ENCODE measurements at regions not wholly inside any gene's neighbourhood (a gene's known extent, or its start where the extent isn't known, plus 50 kb on each side); places are given as distances from the start of the nearest gene placed in this dataset.
"Not testable (repeated sequence)": the region's sequence is repeated elsewhere in the genome, so short reads cannot be mapped to it uniquely, and the experiment has no call there.

DNA sequence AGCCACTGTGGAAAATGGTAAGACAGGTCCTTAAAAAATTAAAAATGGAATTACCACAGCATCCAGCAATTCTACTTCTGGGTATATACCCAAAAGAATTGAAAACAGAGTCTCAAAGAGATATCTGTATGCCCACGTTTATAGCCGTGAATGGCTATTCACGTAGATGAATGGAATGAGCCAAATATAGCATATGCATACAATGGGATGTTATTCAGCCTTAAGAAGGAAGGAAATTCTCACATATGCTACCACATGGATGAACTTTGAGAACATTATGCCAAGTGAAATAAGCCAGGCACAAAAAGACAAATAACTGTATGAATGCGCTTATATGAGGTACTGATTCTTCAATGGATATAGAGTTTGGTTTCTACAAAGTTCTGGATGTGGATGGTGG is 134.5 kb upstream of the KCNE2 start:
- no peaks in the 10 kb centered on the region; the same call in 1 of the 2 replicates for H3K9me3 ChIP-seq (ENCODE audit: control insufficient read depth, insufficient read depth, low read length)
- H3K4me1 ChIP-seq (ENCODE audit: insufficient read depth, low read length), result no peaks in the 10 kb centered on the region
- no peak overlapping the region for H3K9ac ChIP-seq (ENCODE audit: low read depth, low read length)
- H3K36me3 ChIP-seq (ENCODE audit: insufficient read depth, low read length), result no peaks in the 10 kb centered on the region

DNA sequence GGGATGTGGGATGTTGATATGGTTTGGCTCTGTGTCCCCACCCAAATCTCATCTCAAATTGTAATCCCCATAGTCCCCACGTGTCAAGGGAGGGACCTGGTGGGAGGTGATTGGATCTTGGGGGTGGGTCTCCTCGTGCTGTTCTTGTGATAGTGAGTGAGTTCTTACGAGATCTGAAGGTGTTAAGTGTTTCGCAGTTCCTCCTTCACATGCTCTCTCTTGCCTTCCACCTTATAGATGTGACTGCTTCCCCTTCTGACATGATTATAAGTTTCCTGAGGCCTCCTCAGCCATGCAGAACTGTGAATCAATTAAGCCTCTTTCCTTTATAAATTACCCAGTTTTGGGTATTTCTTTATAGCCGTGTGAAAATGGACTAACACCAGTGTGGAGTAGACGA is 130.1 kb upstream of the KCNE2 start:
- H3K9me3 ChIP-seq (ENCODE audit: control insufficient read depth, insufficient read depth, low read length); H3K36me3 ChIP-seq (ENCODE audit: insufficient read depth, low read length); H3K4me1 ChIP-seq (ENCODE audit: insufficient read depth, low read length); H3K9ac ChIP-seq (ENCODE audit: low read depth, low read length): not testable (repeated sequence)

DNA sequence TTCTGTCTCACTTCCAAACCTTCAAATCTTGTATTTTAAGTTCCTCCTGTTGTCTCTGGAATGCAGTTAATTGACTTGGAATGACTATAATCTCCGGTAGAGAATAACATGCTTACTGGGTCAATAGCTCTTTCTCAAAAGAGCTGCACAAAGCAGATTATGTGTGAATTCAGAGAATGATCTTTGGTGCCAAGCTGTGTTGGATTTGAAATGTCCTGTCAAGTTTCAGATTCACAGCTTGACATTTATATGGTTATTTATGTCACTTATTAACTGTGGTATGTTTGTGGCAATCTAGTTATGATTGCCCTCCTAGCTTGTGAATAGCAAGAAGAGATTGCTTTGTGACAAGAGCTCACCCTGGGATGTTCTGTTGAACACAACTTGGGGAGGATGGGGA is 128.3 kb upstream of the KCNE2 start:
- no peaks in the 10 kb centered on the region for H3K36me3 ChIP-seq (ENCODE audit: insufficient read depth, low read length)
- H3K9ac ChIP-seq (ENCODE audit: low read depth, low read length), result no peak overlapping the region
- H3K4me1 ChIP-seq (ENCODE audit: insufficient read depth, low read length), result no peaks in the 10 kb centered on the region
- no peaks in the 10 kb centered on the region for H3K9me3 ChIP-seq (ENCODE audit: control insufficient read depth, insufficient read depth, low read length)

DNA sequence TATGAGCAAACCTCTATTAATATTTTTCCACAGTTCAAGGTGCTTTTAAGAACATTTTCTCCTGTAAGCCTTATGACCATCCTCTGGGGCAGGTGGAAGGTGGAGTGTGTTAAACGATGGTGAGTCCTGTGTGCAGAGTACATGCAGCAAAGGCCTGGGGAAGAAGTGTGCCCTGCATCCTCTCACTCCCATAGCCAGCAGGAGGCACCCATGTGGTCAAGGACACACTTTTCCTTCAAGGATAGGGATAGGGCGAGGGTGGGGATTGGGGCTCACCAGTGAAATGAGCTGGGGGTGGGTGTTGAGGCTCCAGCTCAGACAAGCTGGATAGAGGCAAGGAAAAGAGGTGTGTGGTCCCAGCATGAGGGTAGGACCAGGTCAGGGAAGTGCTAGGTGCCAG is 120.8 kb upstream of the KCNE2 start:
- no peaks in the 10 kb centered on the region for H3K36me3 ChIP-seq (ENCODE audit: insufficient read depth, low read length)
- no peaks in the 10 kb centered on the region for H3K4me1 ChIP-seq (ENCODE audit: insufficient read depth, low read length)
- no peaks in the 10 kb centered on the region for H3K9me3 ChIP-seq (ENCODE audit: control insufficient read depth, insufficient read depth, low read length)
- H3K9ac ChIP-seq (ENCODE audit: low read depth, low read length), result no peak overlapping the region

DNA sequence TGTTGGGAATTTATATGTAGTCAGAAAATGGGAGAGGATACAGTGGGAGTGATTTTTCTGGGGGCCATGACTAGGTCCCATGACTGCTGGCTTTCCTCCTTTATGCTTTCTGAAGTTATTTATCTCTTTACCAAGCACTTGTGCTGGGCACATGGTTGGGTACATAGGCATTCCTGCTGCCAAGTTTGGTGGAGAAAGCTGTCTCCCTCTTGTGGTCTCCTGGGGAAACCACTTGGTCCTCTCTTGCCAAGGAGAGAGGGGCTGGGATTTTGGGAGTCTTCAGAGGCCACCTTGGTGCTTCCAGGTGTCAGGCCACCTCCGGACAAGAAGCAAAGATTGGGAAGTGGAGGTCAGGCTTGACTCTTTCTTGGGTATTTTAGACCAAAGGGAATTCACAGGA is 120.2 kb upstream of the KCNE2 start:
- Histone ChIP-seq H3K9me3 (ENCODE audit: control insufficient read depth, insufficient read depth, low read length) (no peaks in the 10 kb centered on the region), H3K9ac (ENCODE audit: low read depth, low read length) (no peak overlapping the region), H3K36me3 (ENCODE audit: insufficient read depth, low read length) (no peaks in the 10 kb centered on the region), H3K4me1 (ENCODE audit: insufficient read depth, low read length) (no peaks in the 10 kb centered on the region)

DNA sequence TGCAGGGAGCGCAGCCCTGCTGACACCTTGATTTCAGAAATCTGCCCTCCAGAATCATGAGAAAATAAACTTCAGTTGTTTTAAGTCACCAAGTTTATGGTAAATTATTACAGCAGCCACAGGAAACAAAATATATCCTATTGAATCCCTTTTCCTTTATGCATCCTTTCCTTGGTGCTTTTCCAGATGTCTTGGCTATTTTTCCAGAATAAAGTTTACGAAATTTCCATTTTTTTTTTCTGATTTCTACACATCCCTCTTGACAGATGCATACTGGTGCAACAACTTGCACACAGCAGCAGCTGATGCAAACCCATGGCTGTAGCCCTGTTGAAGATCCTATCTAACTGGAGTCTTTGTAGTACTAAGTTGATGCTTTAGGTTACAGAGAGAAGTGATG is 111.1 kb upstream of the KCNE2 start:
- H3K9me3 ChIP-seq (ENCODE audit: control insufficient read depth, insufficient read depth, low read length), result peaks cover 8% of the 10 kb centered on the region; the same call in 1 of the 2 replicates

DNA sequence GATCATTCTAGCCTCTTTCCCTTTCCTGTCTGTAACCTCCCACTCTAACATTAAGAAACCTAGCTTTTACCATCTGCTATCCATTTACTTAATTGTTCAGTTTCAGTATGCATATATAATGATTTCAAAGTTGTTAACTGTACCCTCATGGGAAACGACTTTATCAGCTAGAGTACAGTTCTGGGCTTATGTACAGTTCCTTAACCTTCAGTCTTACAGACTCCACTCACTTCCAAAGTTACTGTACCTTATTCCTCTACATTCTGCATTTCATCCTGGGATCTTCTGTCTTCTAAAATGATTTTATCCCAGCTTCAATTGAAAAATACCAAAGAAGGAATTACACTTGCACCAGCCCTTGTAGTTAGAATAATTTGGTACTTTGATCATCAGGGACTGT is 108.7 kb upstream of the KCNE2 start:
- no peaks in the 10 kb centered on the region for H3K36me3 ChIP-seq (ENCODE audit: insufficient read depth, low read length)
- no peaks in the 10 kb centered on the region for H3K4me1 ChIP-seq (ENCODE audit: insufficient read depth, low read length)
- peaks cover 8% of the 10 kb centered on the region; the same call in 1 of the 2 replicates for H3K9me3 ChIP-seq (ENCODE audit: control insufficient read depth, insufficient read depth, low read length)
- no peak overlapping the region for H3K9ac ChIP-seq (ENCODE audit: low read depth, low read length)

More for the DNA sequence above, 111.1 kb upstream of the KCNE2 start:
- H3K4me1 ChIP-seq (ENCODE audit: insufficient read depth, low read length), result no peaks in the 10 kb centered on the region
- no peak overlapping the region for H3K9ac ChIP-seq (ENCODE audit: low read depth, low read length)
- no peaks in the 10 kb centered on the region for H3K36me3 ChIP-seq (ENCODE audit: insufficient read depth, low read length)

DNA sequence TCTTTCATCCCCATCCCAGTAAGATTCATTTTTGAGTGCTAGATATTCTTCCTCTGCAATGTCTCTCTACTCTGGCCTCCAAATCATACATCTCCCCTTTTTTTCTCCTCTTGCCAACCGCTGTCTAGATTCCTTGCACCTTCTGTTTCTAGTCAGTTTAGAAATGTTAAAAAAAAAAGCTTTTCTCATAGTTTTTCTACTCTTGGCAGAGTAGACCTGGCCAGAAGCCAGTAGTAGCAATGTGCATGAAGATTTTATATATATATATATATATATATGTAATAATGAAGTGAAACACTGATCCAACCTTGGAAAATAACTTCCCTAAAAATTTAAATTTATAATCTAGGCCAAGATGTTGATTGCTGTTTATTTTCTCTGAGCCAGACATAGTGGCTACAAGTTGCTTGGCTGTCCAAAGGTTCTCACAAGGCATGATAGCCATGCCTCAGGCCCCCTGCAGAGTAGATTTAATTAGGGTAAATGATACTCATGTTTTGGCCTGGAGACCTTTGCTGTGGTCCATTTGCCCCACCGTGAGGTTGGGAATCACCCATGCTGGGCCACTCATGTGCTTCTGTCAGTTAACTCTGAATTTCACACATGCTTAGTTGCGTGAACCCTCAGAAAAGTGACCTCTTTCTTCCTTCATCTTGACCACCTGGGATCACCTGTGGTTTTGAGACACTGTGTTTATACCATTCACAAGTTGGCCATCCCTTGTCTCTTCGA is 103.4 kb upstream of the KCNE2 start:
- H3K9ac ChIP-seq (ENCODE audit: low read depth, low read length), result no peak overlapping the region
- H3K4me1 ChIP-seq (ENCODE audit: insufficient read depth, low read length), result no peaks in the 10 kb centered on the region
- H3K36me3 ChIP-seq (ENCODE audit: insufficient read depth, low read length), result no peaks in the 10 kb centered on the region; the same call in 1 of the 2 replicates
- 0 out of 2 replicates have a peak, but pooled peaks cover 1% of the 10 kb centered on the region for H3K9me3 ChIP-seq (ENCODE audit: control insufficient read depth, insufficient read depth, low read length)

DNA sequence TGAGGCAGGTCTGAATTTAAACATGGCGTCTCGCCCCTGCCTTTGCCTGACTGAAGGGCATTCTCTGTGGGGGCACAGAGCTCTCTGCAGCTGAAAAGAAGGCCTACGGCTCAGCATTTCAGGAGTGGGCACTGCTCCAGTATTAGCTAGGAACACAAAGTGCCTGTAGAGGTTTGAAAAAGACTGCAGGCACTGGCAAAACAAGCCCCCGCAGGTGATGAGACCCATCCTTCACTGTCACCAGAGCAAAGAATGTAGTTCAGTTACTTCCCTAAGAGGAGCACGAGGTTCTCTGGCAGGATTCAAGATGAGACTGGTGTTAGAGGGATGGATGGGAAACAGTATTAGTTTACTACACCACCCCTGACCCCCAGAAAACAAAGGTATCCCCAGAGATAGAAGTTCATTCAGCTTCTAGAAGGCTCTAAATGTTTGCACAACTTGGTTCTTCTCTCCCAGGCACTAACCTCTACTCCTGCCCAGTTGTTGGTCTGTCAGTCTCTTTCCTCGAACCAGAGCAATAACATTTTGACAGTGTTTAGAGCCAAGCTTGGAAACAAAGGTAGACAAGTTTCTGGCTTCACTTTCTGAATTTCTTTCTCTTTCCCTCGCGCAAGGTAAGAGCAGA is 101.9 kb upstream of the KCNE2 start:
- Histone ChIP-seq H3K36me3 (ENCODE audit: insufficient read depth, low read length) (no peaks in the 10 kb centered on the region; the same call in 1 of the 2 replicates), H3K9me3 (ENCODE audit: control insufficient read depth, insufficient read depth, low read length) (no peaks in the 10 kb centered on the region), H3K4me1 (ENCODE audit: insufficient read depth, low read length) (no peaks in the 10 kb centered on the region), H3K9ac (ENCODE audit: low read depth, low read length) (no peak overlapping the region)

DNA sequence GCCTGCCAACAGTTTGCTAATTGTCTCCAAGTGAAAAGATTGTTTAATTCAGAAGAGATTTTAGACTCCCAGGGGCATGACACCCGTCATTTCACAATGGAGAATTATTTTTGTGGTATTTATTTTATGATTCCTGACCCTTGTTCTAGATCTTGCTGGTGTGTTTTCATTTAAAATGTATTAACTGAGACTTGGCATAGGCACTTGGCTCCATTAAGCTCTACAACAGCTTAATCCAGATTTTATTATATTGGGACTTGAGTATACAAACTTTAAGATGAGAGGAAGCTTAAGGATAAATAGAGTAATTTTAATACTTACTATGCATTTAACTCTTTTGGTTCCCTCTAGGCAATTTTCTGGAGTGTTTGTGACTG is 101.3 kb upstream of the KCNE2 start:
- Histone ChIP-seq H3K4me1 (ENCODE audit: insufficient read depth, low read length) (no peaks in the 10 kb centered on the region), H3K9me3 (ENCODE audit: control insufficient read depth, insufficient read depth, low read length) (no peaks in the 10 kb centered on the region), H3K36me3 (ENCODE audit: insufficient read depth, low read length) (no peaks in the 10 kb centered on the region; the same call in 1 of the 2 replicates), H3K9ac (ENCODE audit: low read depth, low read length) (no peak overlapping the region)

DNA sequence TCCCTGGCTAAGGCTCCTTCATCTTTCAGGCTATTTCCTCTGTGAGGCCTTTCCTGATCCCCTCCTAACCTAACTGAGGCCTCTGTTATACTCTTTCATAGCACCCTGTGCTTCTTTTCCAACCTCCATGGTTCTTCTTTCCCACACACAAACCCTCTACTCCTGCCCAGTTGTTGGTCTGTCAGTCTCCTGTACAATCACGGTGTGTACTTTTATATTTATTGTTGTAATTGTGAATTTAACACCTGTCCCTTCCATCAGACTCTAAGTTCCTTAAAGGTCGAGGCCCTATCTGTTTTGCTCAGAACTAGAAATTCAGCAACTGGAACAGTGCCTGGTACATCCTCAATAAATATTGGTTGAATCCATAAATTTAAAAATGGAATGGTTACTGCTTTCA is 100.2 kb upstream of the KCNE2 start:
- Histone ChIP-seq H3K36me3 (ENCODE audit: insufficient read depth, low read length) (no peaks in the 10 kb centered on the region; the same call in 1 of the 2 replicates), H3K4me1 (ENCODE audit: insufficient read depth, low read length) (no peaks in the 10 kb centered on the region), H3K9ac (ENCODE audit: low read depth, low read length) (no peak overlapping the region), H3K9me3 (ENCODE audit: control insufficient read depth, insufficient read depth, low read length) (no peaks in the 10 kb centered on the region)

DNA sequence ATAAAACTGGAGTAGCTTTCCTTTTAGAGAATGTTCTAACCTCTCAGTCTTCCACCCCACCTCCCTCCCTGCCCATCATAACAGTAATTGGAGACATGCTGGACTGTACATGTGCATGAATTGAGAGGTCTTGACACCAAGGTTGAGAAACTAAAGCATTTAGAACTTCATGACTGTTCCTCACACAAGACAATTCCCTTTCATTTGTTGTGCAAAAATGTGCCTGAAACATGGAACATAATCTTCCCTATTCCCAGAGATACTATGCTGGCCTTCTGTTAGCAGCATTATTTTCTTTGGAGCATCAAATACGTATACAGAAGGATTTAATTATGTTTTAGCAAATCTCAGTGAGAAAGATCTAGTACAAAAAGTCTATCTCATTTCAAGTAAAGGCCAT is 97.5 kb upstream of the KCNE2 start:
- Histone ChIP-seq H3K36me3 (ENCODE audit: insufficient read depth, low read length) (no peaks in the 10 kb centered on the region; the same call in 1 of the 2 replicates), H3K9ac (ENCODE audit: low read depth, low read length) (no peak overlapping the region), H3K4me1 (ENCODE audit: insufficient read depth, low read length) (no peaks in the 10 kb centered on the region), H3K9me3 (ENCODE audit: control insufficient read depth, insufficient read depth, low read length) (no peaks in the 10 kb centered on the region)

DNA sequence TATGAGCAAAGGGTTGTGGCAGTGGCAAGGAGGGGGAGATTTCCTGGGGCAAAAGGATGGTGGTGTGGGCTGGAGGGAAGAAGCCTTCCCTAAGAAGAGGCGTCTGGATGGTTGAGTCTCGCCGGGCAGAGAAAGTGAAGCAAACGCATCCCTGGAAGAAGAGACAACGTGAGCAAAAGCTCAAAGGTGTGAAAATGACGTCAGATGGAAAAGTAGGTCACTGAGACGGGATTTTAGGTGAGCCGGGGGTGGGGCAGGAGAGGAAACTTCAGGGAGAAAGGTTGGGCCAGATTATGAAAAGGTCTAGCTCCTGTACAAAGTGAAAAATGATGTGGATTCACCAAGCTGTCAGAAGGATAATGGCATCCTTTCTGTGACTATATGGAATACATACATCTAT is 95.3 kb upstream of the KCNE2 start:
- Histone ChIP-seq H3K9ac (ENCODE audit: low read depth, low read length) (no peak overlapping the region), H3K4me1 (ENCODE audit: insufficient read depth, low read length) (no peaks in the 10 kb centered on the region)

DNA sequence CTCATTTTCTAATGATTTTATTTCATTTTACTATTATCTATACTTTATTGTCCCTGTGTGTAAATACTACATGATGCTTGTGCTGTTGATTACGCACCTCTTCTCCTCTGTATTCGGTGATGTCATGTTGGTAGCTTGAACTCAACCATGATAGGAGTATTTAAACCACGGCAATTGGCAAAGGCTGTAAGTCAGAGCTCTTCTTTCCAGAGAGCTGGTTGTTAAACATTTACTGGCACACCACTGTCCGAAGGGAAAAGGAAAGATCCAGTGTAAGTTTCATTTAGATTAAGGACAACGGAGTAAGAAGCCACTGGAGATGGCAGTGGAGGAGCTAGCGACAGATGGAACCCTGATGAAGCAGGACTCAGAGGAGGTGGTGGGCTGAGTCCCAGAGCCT is 93.4 kb upstream of the KCNE2 start:
- no peaks in the 10 kb centered on the region for H3K9me3 ChIP-seq (ENCODE audit: control insufficient read depth, insufficient read depth, low read length)
- H3K4me1 ChIP-seq (ENCODE audit: insufficient read depth, low read length), result no peaks in the 10 kb centered on the region
- no peak overlapping the region for H3K9ac ChIP-seq (ENCODE audit: low read depth, low read length)
- H3K36me3 ChIP-seq (ENCODE audit: insufficient read depth, low read length), result no peaks in the 10 kb centered on the region

More for the DNA sequence above, 95.3 kb upstream of the KCNE2 start:
- Histone ChIP-seq H3K9me3 (ENCODE audit: control insufficient read depth, insufficient read depth, low read length) (no peaks in the 10 kb centered on the region), H3K36me3 (ENCODE audit: insufficient read depth, low read length) (no peaks in the 10 kb centered on the region)

DNA sequence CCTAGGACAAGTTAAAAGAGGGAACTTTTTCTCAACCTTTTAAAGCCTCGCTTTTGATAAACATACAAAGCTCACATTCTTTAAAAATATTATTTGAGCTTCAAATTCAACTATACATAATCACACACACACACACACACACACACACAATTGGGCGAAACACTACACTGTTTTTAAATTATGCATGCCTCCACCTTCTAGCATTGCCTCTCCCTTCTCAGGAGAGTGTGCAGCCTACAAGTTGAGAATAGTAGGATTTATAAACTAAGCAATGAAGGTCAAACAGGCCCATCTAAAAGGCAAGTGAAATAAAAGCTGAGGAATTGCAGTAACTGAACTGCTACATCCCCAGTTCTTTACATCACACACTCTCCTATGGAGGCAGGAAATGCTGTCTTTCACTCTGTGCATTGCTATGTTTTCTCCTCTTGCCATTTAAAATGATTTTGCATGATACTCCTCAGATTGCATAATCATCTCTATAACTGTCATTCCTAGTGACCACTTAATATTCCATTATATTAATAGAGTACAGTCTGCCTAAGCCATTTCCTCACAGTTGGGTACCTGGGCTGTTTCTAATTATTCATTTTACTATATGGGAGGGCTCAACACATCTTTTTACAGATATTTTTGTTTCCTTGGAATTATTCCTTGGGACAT is 92.5 kb upstream of the KCNE2 start:
- Histone ChIP-seq H3K36me3 (ENCODE audit: insufficient read depth, low read length) (no peaks in the 10 kb centered on the region), H3K9me3 (ENCODE audit: control insufficient read depth, insufficient read depth, low read length) (no peaks in the 10 kb centered on the region), H3K9ac (ENCODE audit: low read depth, low read length) (no peak overlapping the region), H3K4me1 (ENCODE audit: insufficient read depth, low read length) (no peaks in the 10 kb centered on the region)

Data from ES-I3 (cell line).